WTC11 (cell line): ENCODE measurements at regions not wholly inside any gene's neighbourhood (a gene's known extent, or its start where the extent isn't known, plus 50 kb on each side); places are given as distances from the start of the nearest gene placed in this dataset.
"Not testable (repeated sequence)": the region's sequence is repeated elsewhere in the genome, so short reads cannot be mapped to it uniquely, and the experiment has no call there.

ENCODE experiments used
- ATAC-seq: fragments of 200-7000 bp; cut with Tn5 transposase; 2 replicates; pipeline ENCODE4 v1.10.0; 2021; ENCODE audit warnings: mild to moderate bottlenecking, moderate library complexity
- CTCF ChIA-PET: fragments of 300-600 bp; sonication (Branson Sonifier 250); formaldehyde crosslinking; loops from one replicate; lab custom pipeline; 2021; ENCODE audit warnings: antibody characterized with exemption; lab: Charles Lee
- POLR2A ChIA-PET: fragments of 350-600 bp; sonication (Branson Sonifier 250); formaldehyde crosslinking; loops from one replicate; lab custom pipeline; 2021; ENCODE audit warnings: antibody characterized with exemption; lab: Charles Lee
- DNase-seq: peaks from one replicate; pipeline ENCODE4 v3.0.0; 2021; ENCODE audit warnings: low spot score
- H3K27ac Mint-ChIP-seq: 2 replicates; pipeline ENCODE4 v1.8.0; 2021; ENCODE audit warnings: mixed read lengths
- H3K27me3 Mint-ChIP-seq: 2 replicates; pipeline ENCODE4 v1.8.0; 2021; ENCODE audit warnings: low read depth, mild to moderate bottlenecking, moderate library complexity, mixed read lengths
- H3K36me3 Mint-ChIP-seq: 2 replicates; pipeline ENCODE4 v1.8.0; 2021; ENCODE audit warnings: mixed read lengths
- H3K4me1 Mint-ChIP-seq: 2 replicates; pipeline ENCODE4 v1.8.0; 2022; ENCODE audit warnings: mixed read lengths
- H3K4me3 Mint-ChIP-seq: 2 replicates; pipeline ENCODE4 v1.8.0; 2021; ENCODE audit warnings: mild to moderate bottlenecking, moderate library complexity, mixed read lengths
- H3K9me3 Mint-ChIP-seq: 2 replicates; pipeline ENCODE4 v1.8.0; 2021; ENCODE audit warnings: mixed read lengths
- CREM ChIP-seq: sonication (generic); formaldehyde crosslinking; IDR thresholded peaks from 2 replicates; pipeline ENCODE4 v1.8.1; 2022; ENCODE audit warnings: mild to moderate bottlenecking, missing genetic modification reagents, moderate library complexity
- E2F1 ChIP-seq: sonication (generic); formaldehyde crosslinking; IDR thresholded peaks from 2 replicates; pipeline ENCODE4 v1.8.0; 2022; ENCODE audit warnings: mild to moderate bottlenecking, missing genetic modification reagents
- ELF4 ChIP-seq: sonication (generic); formaldehyde crosslinking; IDR thresholded peaks from 2 replicates; pipeline ENCODE4 v1.8.1; 2022; ENCODE audit warnings: low read depth, mild to moderate bottlenecking, moderate library complexity, missing genetic modification reagents
- FOXJ3 ChIP-seq: sonication (generic); formaldehyde crosslinking; IDR thresholded peaks from 2 replicates; pipeline ENCODE4 v1.9.0; 2021; ENCODE audit warnings: missing genetic modification reagents, mild to moderate bottlenecking, borderline replicate concordance
- FOXK1 ChIP-seq: sonication (generic); formaldehyde crosslinking; IDR thresholded peaks from 2 replicates; pipeline ENCODE4 v1.8.0; 2022; ENCODE audit warnings: mild to moderate bottlenecking, moderate library complexity, missing genetic modification reagents
- FOXP1 ChIP-seq: sonication (generic); formaldehyde crosslinking; IDR thresholded peaks from 2 replicates; pipeline ENCODE4 v1.8.0; 2022; ENCODE audit warnings: missing genetic modification reagents, mild to moderate bottlenecking, moderate library complexity, borderline replicate concordance
- GABPB1 ChIP-seq: sonication (generic); formaldehyde crosslinking; IDR thresholded peaks from 2 replicates; pipeline ENCODE4 v1.8.1; 2023; ENCODE audit warnings: mild to moderate bottlenecking, missing genetic modification reagents
- JAZF1 ChIP-seq: fragments of 250-450 bp; sonication (Bioruptor Pico); IDR thresholded peaks from 2 replicates; pipeline ENCODE4 v1.9.0; 2021; ENCODE audit warnings: moderate library complexity, mild to moderate bottlenecking, inconsistent platforms
- JUN ChIP-seq: sonication (generic); formaldehyde crosslinking; IDR thresholded peaks from 2 replicates; pipeline ENCODE4 v1.8.0; 2023; ENCODE audit warnings: mild to moderate bottlenecking, missing genetic modification reagents
- NFE2L1 ChIP-seq: sonication (generic); formaldehyde crosslinking; IDR thresholded peaks from 2 replicates; pipeline ENCODE4 v1.8.1; 2023; ENCODE audit warnings: missing genetic modification reagents
- NR1H2 ChIP-seq: sonication (generic); formaldehyde crosslinking; IDR thresholded peaks from 2 replicates; pipeline ENCODE4 v1.9.0; 2021; ENCODE audit warnings: mild to moderate bottlenecking, moderate library complexity, missing genetic modification reagents
- TEAD4 ChIP-seq: sonication (generic); formaldehyde crosslinking; IDR thresholded peaks from 2 replicates; pipeline ENCODE4 v1.8.0; 2022; ENCODE audit warnings: mild to moderate bottlenecking, missing genetic modification reagents
- ZBTB21 ChIP-seq: sonication (generic); formaldehyde crosslinking; IDR thresholded peaks from 2 replicates; pipeline ENCODE4 v1.8.1; 2023; ENCODE audit warnings: mild to moderate bottlenecking, missing genetic modification reagents, borderline replicate concordance
- ZNF138 ChIP-seq: sonication (generic); formaldehyde crosslinking; conservative IDR thresholded peaks from 2 replicates; pipeline ENCODE4 v1.8.1; 2022; ENCODE audit warnings: mild to moderate bottlenecking, moderate library complexity, missing genetic modification reagents
- ZNF317 ChIP-seq: sonication (generic); formaldehyde crosslinking; IDR thresholded peaks from 2 replicates; pipeline ENCODE4 v1.8.1; 2023; ENCODE audit warnings: low read depth, mild to moderate bottlenecking, moderate library complexity, missing genetic modification reagents, borderline replicate concordance
- ZNF416 ChIP-seq: fragments of 250-450 bp; sonication (Bioruptor Pico); IDR thresholded peaks from 2 replicates; pipeline ENCODE4 v1.9.0; 2021; ENCODE audit warnings: mild to moderate bottlenecking, inconsistent platforms
- TF ChIP-seq, protein P1 (sequence below): fragments of 250-450 bp; sonication (Bioruptor Pico); IDR thresholded peaks from 2 replicates; pipeline ENCODE4 v1.9.0; 2021; ENCODE audit warnings: mild to moderate bottlenecking, borderline replicate concordance
- TF ChIP-seq, protein P2 (sequence below): fragments of 200-600 bp; IDR thresholded peaks from 2 replicates; pipeline ENCODE4 v1.8.0; 2022; ENCODE audit warnings: antibody characterized with exemption
- TF ChIP-seq, protein P3 (sequence below): sonication (generic); formaldehyde crosslinking; IDR thresholded peaks from 2 replicates; pipeline ENCODE4 v1.8.1; 2023; ENCODE audit warnings: mild to moderate bottlenecking, missing genetic modification reagents

DNA sequence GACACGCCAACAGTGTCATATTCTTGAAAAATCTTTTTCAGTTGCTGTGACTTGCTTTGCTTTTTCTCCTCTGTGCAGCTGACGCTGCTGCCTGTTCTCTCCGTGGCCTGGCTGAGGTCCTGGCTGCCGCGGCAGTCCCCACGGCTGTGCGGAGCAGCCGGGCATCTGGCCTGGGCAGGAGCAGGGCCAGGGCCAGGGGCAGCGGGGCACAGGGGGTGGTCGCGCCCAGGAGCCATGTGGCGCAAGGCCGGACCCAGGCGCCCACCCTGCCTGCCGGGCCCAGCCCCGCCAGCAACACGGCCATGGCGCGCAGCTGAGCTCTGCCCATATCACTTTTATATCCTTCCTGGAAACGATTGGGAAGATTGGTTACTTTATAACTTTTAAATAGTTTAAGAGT, 109.4 kb upstream of the ACBD5 start:
- Mint-ChIP-seq H3K9me3 (no peaks in the 10 kb centered on the region), H3K36me3 (no peaks in the 10 kb centered on the region), H3K4me1 (peaks cover 27% of the 10 kb centered on the region), H3K27me3 (no peaks in the 10 kb centered on the region), H3K4me3 (no peak overlapping the region), H3K27ac (no peak overlapping the region)
- ChIA-PET POLR2A (no interaction called here), CTCF (no interaction called here)
- TF ChIP-seq ZNF416 (CRISPR knock-in tag) (no peak), NFE2L1 (CRISPR knock-in tag) (no peak), E2F1 (CRISPR knock-in tag) (no peak), JAZF1 (no peak), GABPB1 (CRISPR knock-in tag) (no peak), ZBTB21 (CRISPR knock-in tag) (no peak), JUN (CRISPR knock-in tag) (no peak), CREM (CRISPR knock-in tag) (no peak)
- TF ChIP-seq, protein P1, sequence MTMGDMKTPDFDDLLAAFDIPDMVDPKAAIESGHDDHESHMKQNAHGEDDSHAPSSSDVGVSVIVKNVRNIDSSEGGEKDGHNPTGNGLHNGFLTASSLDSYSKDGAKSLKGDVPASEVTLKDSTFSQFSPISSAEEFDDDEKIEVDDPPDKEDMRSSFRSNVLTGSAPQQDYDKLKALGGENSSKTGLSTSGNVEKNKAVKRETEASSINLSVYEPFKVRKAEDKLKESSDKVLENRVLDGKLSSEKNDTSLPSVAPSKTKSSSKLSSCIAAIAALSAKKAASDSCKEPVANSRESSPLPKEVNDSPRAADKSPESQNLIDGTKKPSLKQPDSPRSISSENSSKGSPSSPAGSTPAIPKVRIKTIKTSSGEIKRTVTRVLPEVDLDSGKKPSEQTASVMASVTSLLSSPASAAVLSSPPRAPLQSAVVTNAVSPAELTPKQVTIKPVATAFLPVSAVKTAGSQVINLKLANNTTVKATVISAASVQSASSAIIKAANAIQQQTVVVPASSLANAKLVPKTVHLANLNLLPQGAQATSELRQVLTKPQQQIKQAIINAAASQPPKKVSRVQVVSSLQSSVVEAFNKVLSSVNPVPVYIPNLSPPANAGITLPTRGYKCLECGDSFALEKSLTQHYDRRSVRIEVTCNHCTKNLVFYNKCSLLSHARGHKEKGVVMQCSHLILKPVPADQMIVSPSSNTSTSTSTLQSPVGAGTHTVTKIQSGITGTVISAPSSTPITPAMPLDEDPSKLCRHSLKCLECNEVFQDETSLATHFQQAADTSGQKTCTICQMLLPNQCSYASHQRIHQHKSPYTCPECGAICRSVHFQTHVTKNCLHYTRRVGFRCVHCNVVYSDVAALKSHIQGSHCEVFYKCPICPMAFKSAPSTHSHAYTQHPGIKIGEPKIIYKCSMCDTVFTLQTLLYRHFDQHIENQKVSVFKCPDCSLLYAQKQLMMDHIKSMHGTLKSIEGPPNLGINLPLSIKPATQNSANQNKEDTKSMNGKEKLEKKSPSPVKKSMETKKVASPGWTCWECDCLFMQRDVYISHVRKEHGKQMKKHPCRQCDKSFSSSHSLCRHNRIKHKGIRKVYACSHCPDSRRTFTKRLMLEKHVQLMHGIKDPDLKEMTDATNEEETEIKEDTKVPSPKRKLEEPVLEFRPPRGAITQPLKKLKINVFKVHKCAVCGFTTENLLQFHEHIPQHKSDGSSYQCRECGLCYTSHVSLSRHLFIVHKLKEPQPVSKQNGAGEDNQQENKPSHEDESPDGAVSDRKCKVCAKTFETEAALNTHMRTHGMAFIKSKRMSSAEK (CRISPR knock-in tag) = no peak
- TF ChIP-seq, protein P2, sequence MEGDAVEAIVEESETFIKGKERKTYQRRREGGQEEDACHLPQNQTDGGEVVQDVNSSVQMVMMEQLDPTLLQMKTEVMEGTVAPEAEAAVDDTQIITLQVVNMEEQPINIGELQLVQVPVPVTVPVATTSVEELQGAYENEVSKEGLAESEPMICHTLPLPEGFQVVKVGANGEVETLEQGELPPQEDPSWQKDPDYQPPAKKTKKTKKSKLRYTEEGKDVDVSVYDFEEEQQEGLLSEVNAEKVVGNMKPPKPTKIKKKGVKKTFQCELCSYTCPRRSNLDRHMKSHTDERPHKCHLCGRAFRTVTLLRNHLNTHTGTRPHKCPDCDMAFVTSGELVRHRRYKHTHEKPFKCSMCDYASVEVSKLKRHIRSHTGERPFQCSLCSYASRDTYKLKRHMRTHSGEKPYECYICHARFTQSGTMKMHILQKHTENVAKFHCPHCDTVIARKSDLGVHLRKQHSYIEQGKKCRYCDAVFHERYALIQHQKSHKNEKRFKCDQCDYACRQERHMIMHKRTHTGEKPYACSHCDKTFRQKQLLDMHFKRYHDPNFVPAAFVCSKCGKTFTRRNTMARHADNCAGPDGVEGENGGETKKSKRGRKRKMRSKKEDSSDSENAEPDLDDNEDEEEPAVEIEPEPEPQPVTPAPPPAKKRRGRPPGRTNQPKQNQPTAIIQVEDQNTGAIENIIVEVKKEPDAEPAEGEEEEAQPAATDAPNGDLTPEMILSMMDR = no peak
- DNase-seq (no peak), ATAC-seq (no peak)

- H3K27me3 Mint-ChIP-seq, H3K36me3 Mint-ChIP-seq, H3K4me3 Mint-ChIP-seq, DNase-seq, H3K27ac Mint-ChIP-seq, H3K9me3 Mint-ChIP-seq, POLR2A ChIA-PET, CTCF ChIA-PET: not testable (repeated sequence)
- H3K4me1 Mint-ChIP-seq = peaks cover 26% of the 10 kb centered on the region
- ATAC-seq = peak; percentile 76
Observed at GRCh38 chr10:27347827-27348207, 107.2 kb upstream of the ACBD5 start.

DNA sequence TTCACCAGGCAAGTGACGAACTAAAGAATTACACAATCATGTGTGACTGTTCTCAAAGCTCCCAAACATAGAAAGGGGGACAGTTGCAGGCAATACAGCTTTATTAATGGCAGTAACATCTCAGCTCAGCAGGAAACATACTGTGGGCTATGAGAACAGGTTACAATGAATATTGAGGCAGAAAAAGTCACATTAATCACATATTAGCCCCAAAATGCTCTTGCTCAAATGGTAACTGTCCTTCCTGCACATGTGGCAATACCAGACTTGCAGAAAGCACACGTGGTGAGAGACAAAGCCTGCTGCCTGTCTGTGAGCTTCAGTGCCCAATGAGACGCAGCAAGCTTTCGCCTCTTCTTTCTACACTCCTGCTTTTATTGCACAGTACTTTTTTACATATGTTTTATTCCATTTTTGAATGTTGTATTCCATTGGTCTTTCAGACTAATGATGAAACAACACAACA, 104.9 kb upstream of the ACBD5 start:
- CTCF ChIA-PET = interaction anchor here (1.1 kb wide), 1 partner anchor 24 kb away, joined by 5 read pairs; no protein-coding TSS in a partner anchor
- TF ChIP-seq ZNF138 (CRISPR knock-in tag) = no peak
- no peak for TF ChIP-seq ZNF416 (CRISPR knock-in tag)
- TF ChIP-seq FOXP1 (CRISPR knock-in tag) = no peak
- TF ChIP-seq TEAD4 (CRISPR knock-in tag) = no peak
- no peak for TF ChIP-seq NR1H2
- TF ChIP-seq FOXJ3 (CRISPR knock-in tag) = no peak
- no peak for TF ChIP-seq FOXK1 (CRISPR knock-in tag)
- TF ChIP-seq ELF4 = no peak
- TF ChIP-seq ZNF317 (CRISPR knock-in tag) = no peak
- TF ChIP-seq, protein P3, sequence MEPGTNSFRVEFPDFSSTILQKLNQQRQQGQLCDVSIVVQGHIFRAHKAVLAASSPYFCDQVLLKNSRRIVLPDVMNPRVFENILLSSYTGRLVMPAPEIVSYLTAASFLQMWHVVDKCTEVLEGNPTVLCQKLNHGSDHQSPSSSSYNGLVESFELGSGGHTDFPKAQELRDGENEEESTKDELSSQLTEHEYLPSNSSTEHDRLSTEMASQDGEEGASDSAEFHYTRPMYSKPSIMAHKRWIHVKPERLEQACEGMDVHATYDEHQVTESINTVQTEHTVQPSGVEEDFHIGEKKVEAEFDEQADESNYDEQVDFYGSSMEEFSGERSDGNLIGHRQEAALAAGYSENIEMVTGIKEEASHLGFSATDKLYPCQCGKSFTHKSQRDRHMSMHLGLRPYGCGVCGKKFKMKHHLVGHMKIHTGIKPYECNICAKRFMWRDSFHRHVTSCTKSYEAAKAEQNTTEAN (CRISPR knock-in tag) = no peak
- no peak for TF ChIP-seq JUN (CRISPR knock-in tag)
- TF ChIP-seq JAZF1 = no peak
- TF ChIP-seq, all 79 proteins: peak for 0
- POLR2A ChIA-PET = no interaction called here
- Mint-ChIP-seq H3K4me1 (peaks cover 20% of the 10 kb centered on the region), H3K27ac (0 out of 2 replicates have a peak overlapping the region, but pooled peaks have one; percentile 52), H3K36me3 (no peaks in the 10 kb centered on the region), H3K4me3 (no peak overlapping the region), H3K27me3 (no peaks in the 10 kb centered on the region), H3K9me3 (no peaks in the 10 kb centered on the region)
- ATAC-seq (no peak), DNase-seq (no peak)
